ENCODE measurements at regions not wholly inside any gene's neighbourhood (a gene's known extent, or its start where the extent isn't known, plus 50 kb on each side); places are given as distances from the start of the nearest gene placed in this dataset.

GRCh38 chr12:74193191-74193590 is 344.4 kb upstream of the ATXN7L3B start:
- Histone ChIP-seq H3K4me1 (ENCODE audit: insufficient read depth) (no peaks in the 10 kb centered on the region), H3K9me3 (ENCODE audit: low read depth) (no peaks in the 10 kb centered on the region), H4K20me1 (ENCODE audit: insufficient read depth, poor library complexity, severe bottlenecking) (no peaks in the 10 kb centered on the region), H3K27me3 (no peaks in the 10 kb centered on the region), H3K4me2 (no peak overlapping the region), H3K36me3 (replicated peaks; ENCODE audit: insufficient read depth, low read depth) (no peaks in the 10 kb centered on the region), H3K27ac (no peak overlapping the region), H2AFZ (no peak overlapping the region), H3K79me2 (no peaks in the 10 kb centered on the region), H3K4me3 (no peak overlapping the region), H3K9me2 (replicated peaks; ENCODE audit: insufficient read depth) (no peaks in the 10 kb centered on the region)
- 74% methylated on average over 2 of the region's 2 CpGs for WGBS (ENCODE audit: low lambda C conversion rate, missing lambda C conversion rate)
- TF ChIP-seq EZH2 (IDR thresholded peaks at IDR 0.05; ENCODE audit: borderline replicate concordance) (no peak), EZH2phosphoT487 (IDR thresholded peaks at IDR 0.05; ENCODE audit: low read depth, severe bottlenecking, unreplicated experiment) (no peak), CTCF (IDR thresholded peaks at IDR 0.05; ENCODE audit: poor library complexity) (no peak)
- DNase-seq (ENCODE audit: low spot score) = no peak

GRCh38 chr12:74204236-74204635 is 333.4 kb upstream of the ATXN7L3B start:
- DNase-seq (ENCODE audit: low spot score) = no peak
- Histone ChIP-seq H3K9me3 (ENCODE audit: low read depth) (no peaks in the 10 kb centered on the region), H3K4me2 (no peak overlapping the region), H4K20me1 (ENCODE audit: insufficient read depth, poor library complexity, severe bottlenecking) (no peaks in the 10 kb centered on the region), H3K4me3 (no peak overlapping the region), H2AFZ (no peak overlapping the region), H3K27ac (no peak overlapping the region), H3K9me2 (replicated peaks; ENCODE audit: insufficient read depth) (no peaks in the 10 kb centered on the region), H3K79me2 (no peaks in the 10 kb centered on the region), H3K36me3 (replicated peaks; ENCODE audit: insufficient read depth, low read depth) (no peaks in the 10 kb centered on the region), H3K4me1 (ENCODE audit: insufficient read depth) (no peaks in the 10 kb centered on the region), H3K27me3 (no peaks in the 10 kb centered on the region)
- TF ChIP-seq CTCF (IDR thresholded peaks at IDR 0.05; ENCODE audit: poor library complexity) = no peak
- TF ChIP-seq EZH2 (IDR thresholded peaks at IDR 0.05; ENCODE audit: borderline replicate concordance) = no peak
- TF ChIP-seq EZH2phosphoT487 (IDR thresholded peaks at IDR 0.05; ENCODE audit: low read depth, severe bottlenecking, unreplicated experiment) = no peak
- 82% methylated on average over 3 of the region's 3 CpGs for WGBS (ENCODE audit: low lambda C conversion rate, missing lambda C conversion rate)

GRCh38 chr12:74227846-74228545 is 309.6 kb upstream of the ATXN7L3B start:
- H3K4me3 ChIP-seq = no peak overlapping the region
- no peak for DNase-seq (ENCODE audit: low spot score)
- no peak overlapping the region for H3K4me2 ChIP-seq
- H3K27me3 ChIP-seq = no peaks in the 10 kb centered on the region
- no peak overlapping the region for H2AFZ ChIP-seq
- TF ChIP-seq EZH2phosphoT487 (IDR thresholded peaks at IDR 0.05; ENCODE audit: low read depth, severe bottlenecking, unreplicated experiment) (no peak), EZH2 (IDR thresholded peaks at IDR 0.05; ENCODE audit: borderline replicate concordance) (no peak), CTCF (IDR thresholded peaks at IDR 0.05; ENCODE audit: poor library complexity) (no peak)
- no peak overlapping the region for H3K27ac ChIP-seq
- no peaks in the 10 kb centered on the region for H3K9me3 ChIP-seq (ENCODE audit: low read depth)
- no peaks in the 10 kb centered on the region for H4K20me1 ChIP-seq (ENCODE audit: insufficient read depth, poor library complexity, severe bottlenecking)
- no peaks in the 10 kb centered on the region for H3K36me3 ChIP-seq (replicated peaks; ENCODE audit: insufficient read depth, low read depth)
- 93% methylated on average over 3 of the region's 3 CpGs for WGBS (ENCODE audit: low lambda C conversion rate, missing lambda C conversion rate)
- H3K79me2 ChIP-seq = no peaks in the 10 kb centered on the region
- H3K9me2 ChIP-seq (replicated peaks; ENCODE audit: insufficient read depth) = no peaks in the 10 kb centered on the region
- H3K4me1 ChIP-seq (ENCODE audit: insufficient read depth) = no peaks in the 10 kb centered on the region

All from hepatocyte (in vitro differentiated cells).